HG02642 (cell line): ENCODE measurements at regions not wholly inside any gene's neighbourhood (a gene's known extent, or its start where the extent isn't known, plus 50 kb on each side); places are given as distances from the start of the nearest gene placed in this dataset.

Source experiments
- ATAC-seq: cut with Tn5 transposase; IDR thresholded peaks from one replicate; pipeline ENCODE4 v1.9.1; 2021; ENCODE audit warnings: mild to moderate bottlenecking; ENCODE audit not compliant: unreplicated experiment, poor library complexity

- no peak for ATAC-seq
Observed at GRCh38 chr4:45648846-45649245, 475.0 kb downstream of the GABRG1 start.

GRCh38 chr4:45647823-45648222 is 476.0 kb downstream of the GABRG1 start:
- no peak for ATAC-seq

- no peak for ATAC-seq
Observed at GRCh38 chr4:45646885-45647590, 476.8 kb downstream of the GABRG1 start.

- no peak for ATAC-seq
Observed at GRCh38 chr4:45640281-45640680, 483.6 kb downstream of the GABRG1 start.

- no peak for ATAC-seq
Observed at GRCh38 chr4:45638641-45639040, 485.2 kb downstream of the GABRG1 start.

GRCh38 chr4:45636175-45636574 is 487.7 kb downstream of the GABRG1 start:
- ATAC-seq = no peak

GRCh38 chr4:45629717-45630116 is 494.1 kb downstream of the GABRG1 start:
- ATAC-seq = no peak

- no peak for ATAC-seq
Observed at GRCh38 chr4:45621971-45622370, 501.9 kb downstream of the GABRG1 start.

GRCh38 chr4:45620808-45621207 is 503.0 kb downstream of the GABRG1 start:
- no peak for ATAC-seq

- no peak for ATAC-seq
Observed at GRCh38 chr4:45596379-45597101, 527.3 kb downstream of the GABRG1 start.

- ATAC-seq = no peak
Observed at GRCh38 chr4:45580334-45580733, 543.5 kb downstream of the GABRG1 start.

- ATAC-seq = no peak
Observed at GRCh38 chr4:45578874-45579273, 545.0 kb downstream of the GABRG1 start.

GRCh38 chr4:45576275-45576674 is 547.6 kb downstream of the GABRG1 start:
- ATAC-seq = no peak

GRCh38 chr4:45569619-45570018 is 554.2 kb downstream of the GABRG1 start:
- no peak for ATAC-seq

GRCh38 chr4:45568694-45569093 is 555.2 kb downstream of the GABRG1 start:
- ATAC-seq = no peak

- ATAC-seq = no peak
Observed at GRCh38 chr4:45566896-45567603, 556.8 kb downstream of the GABRG1 start.

GRCh38 chr4:45554423-45554822 is 569.4 kb downstream of the GABRG1 start:
- ATAC-seq = no peak

GRCh38 chr4:45550766-45551366 is 573.0 kb downstream of the GABRG1 start:
- ATAC-seq = no peak

- no peak for ATAC-seq
Observed at GRCh38 chr4:45539142-45539814, 584.6 kb downstream of the GABRG1 start.

GRCh38 chr4:45530498-45530897 is 593.4 kb downstream of the GABRG1 start:
- ATAC-seq = no peak
